Rectal smooth muscle tissue (tissue), 1 donor: ENCODE measurements at regions not wholly inside any gene's neighbourhood (a gene's known extent, or its start where the extent isn't known, plus 50 kb on each side); places are given as distances from the start of the nearest gene placed in this dataset.

ENCODE experiments used
- H3K27ac ChIP-seq: one replicate; pipeline ENCODE4 v1.7.0; 2013; ENCODE audit warnings: low read depth, low read length, inconsistent platforms
- H3K27me3 ChIP-seq: one replicate; pipeline ENCODE4 v1.7.0; 2013; ENCODE audit warnings: low read length; ENCODE audit not compliant: control insufficient read depth, insufficient read depth
- H3K36me3 ChIP-seq: one replicate; pipeline ENCODE4 v1.7.0; 2013; ENCODE audit warnings: low read length; ENCODE audit not compliant: control insufficient read depth, insufficient read depth
- H3K4me1 ChIP-seq: one replicate; pipeline ENCODE4 v1.7.0; 2013; ENCODE audit warnings: low read length; ENCODE audit not compliant: control insufficient read depth, insufficient read depth
- H3K4me3 ChIP-seq: one replicate; pipeline ENCODE4 v1.7.0; 2013; ENCODE audit warnings: low read length
- H3K9ac ChIP-seq: one replicate; pipeline ENCODE4 v1.7.0; 2013; ENCODE audit warnings: low read length

DNA sequence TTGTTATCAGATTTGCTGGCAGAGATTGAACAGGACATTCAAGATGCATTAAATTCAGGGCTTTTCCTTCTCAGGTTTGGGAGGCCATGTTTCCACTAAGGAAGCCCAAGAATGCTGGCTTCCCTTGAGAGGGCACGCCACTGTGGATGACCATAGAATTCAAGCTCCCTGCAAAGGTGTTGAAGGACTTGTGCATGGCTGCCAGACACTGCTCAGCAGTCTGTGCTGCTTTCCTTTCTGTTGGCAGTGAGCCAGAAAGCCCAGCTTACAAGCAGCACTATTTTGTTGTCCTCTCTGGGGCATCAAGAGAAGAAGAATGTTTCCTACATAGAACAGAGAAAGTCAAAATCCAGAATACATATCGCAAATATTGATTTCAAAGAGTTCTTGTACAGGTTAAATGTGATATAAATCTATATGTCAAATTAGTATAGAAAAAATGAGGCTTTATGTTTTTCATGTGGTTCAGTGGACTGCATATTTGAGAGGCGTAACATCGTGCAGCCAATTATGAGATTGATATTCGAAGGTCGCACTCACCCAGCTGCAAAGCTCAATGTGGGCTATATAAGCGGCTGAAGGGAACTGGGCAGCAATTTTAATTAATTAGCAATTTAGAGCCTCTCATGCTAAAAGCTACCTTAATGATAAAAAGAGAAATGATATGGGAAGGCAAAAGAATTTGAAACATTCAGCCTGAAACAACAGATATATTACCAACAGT, 103.1 kb upstream of the ISL1 start:
- no peaks in the 10 kb centered on the region for H3K4me1 ChIP-seq
- H3K4me3 ChIP-seq = no peak overlapping the region
- H3K27me3 ChIP-seq = no peaks in the 10 kb centered on the region
- H3K9ac ChIP-seq = no peak overlapping the region
- no peak overlapping the region for H3K27ac ChIP-seq
- no peaks in the 10 kb centered on the region for H3K36me3 ChIP-seq

DNA sequence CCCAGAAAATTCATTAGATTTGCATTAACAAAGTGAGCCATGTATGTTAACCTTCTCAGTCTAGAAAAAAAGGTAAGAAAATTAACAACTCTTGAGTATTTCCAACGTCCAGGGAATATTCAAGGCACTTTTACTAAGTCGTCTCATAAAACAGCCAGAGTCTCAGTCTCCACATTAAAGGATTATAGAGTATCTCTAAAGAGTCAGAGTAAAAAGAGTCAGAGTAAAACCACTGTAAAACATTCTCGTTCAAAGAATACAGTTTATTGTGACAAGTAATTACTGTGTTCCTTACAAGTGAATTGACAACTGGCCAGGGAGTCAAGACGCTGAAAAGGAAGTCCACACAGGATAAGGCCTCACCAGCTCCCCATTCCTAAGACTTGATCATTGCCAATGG, 97.2 kb upstream of the ISL1 start:
- no peak overlapping the region for H3K9ac ChIP-seq
- no peaks in the 10 kb centered on the region for H3K27me3 ChIP-seq
- H3K27ac ChIP-seq = no peak overlapping the region
- H3K36me3 ChIP-seq = no peaks in the 10 kb centered on the region
- H3K4me1 ChIP-seq = no peaks in the 10 kb centered on the region
- H3K4me3 ChIP-seq = no peak overlapping the region

DNA sequence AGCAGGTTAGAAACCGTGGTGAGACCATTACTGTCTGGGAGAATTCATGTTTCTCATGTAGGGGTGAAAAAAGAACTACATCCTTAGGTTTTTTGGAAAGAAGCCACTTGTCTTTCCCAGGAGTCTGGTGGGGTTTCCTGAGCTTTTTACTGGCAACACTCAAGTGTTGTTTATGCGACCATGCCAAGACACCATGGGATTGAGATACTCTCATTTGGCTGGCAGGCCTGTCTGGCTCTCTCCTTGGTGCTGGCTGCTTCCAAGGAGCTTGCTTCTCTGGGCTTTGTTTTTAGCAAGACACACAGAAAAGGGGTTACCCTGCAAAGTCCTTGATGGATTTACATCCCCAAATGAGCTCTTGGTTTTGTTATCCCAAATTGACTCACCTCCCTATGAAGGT, 80.9 kb upstream of the ISL1 start:
- H3K36me3 ChIP-seq = no peaks in the 10 kb centered on the region
- no peak overlapping the region for H3K9ac ChIP-seq
- H3K27ac ChIP-seq = no peak overlapping the region
- H3K4me3 ChIP-seq = no peak overlapping the region
- H3K4me1 ChIP-seq = no peaks in the 10 kb centered on the region
- no peaks in the 10 kb centered on the region for H3K27me3 ChIP-seq

DNA sequence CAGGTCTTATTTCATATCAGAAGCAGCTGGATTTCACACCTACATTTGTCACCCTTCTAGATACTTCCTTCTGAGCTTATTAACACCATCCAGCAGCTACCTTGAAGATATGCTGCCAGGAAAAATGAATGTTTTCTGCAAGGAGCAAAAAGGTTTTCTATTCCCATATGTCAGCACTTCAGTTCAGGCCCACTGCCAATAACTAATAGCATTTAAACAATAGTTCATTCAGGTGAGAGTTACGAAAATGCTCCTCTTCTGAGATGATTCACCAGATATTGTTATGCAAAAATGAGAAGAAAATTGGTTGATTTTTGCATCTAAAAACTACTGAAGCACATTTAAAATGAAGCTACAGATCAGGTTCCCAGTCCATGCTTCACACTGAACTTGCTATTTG, 56.4 kb upstream of the ISL1 start:
- Histone ChIP-seq H3K36me3 (no peaks in the 10 kb centered on the region), H3K4me1 (no peaks in the 10 kb centered on the region), H3K4me3 (no peak overlapping the region), H3K9ac (no peak overlapping the region), H3K27ac (no peak overlapping the region), H3K27me3 (no peaks in the 10 kb centered on the region)
